ENCODE measurements at regions not wholly inside any gene's neighbourhood (a gene's known extent, or its start where the extent isn't known, plus 50 kb on each side); places are given as distances from the start of the nearest gene placed in this dataset.
"Not testable (repeated sequence)": the region's sequence is repeated elsewhere in the genome, so short reads cannot be mapped to it uniquely, and the experiment has no call there.

GRCh38 chr4:173635395-173635794 lies 105.4 kb upstream of the HAND2 start:
- H3K27ac ChIP-seq: no peak overlapping the region
- no peak for TF ChIP-seq CTCF (IDR thresholded peaks at IDR 0.05)
- no peak for TF ChIP-seq ZFX (IDR thresholded peaks at IDR 0.05; ENCODE audit: borderline replicate concordance)

- TF ChIP-seq CTCF (IDR thresholded peaks at IDR 0.05) (no peak), ZFX (IDR thresholded peaks at IDR 0.05; ENCODE audit: borderline replicate concordance) (no peak)
- no peak overlapping the region for H3K27ac ChIP-seq
Observed at GRCh38 chr4:173626277-173626676, 96.2 kb upstream of the HAND2 start.

GRCh38 chr4:173618648-173619047 lies 88.6 kb upstream of the HAND2 start:
- not testable (repeated sequence) for H3K27ac ChIP-seq

- TF ChIP-seq CTCF (IDR thresholded peaks at IDR 0.05) (no peak), ZFX (IDR thresholded peaks at IDR 0.05; ENCODE audit: borderline replicate concordance) (no peak)
Observed at GRCh38 chr4:173609158-173609557, 79.1 kb upstream of the HAND2 start.

GRCh38 chr4:173608632-173609031 lies 78.6 kb upstream of the HAND2 start:
- H3K27ac ChIP-seq: not testable (repeated sequence)

More at GRCh38 chr4:173609158-173609557, 79.1 kb upstream of the HAND2 start:
- H3K27ac ChIP-seq: no peak overlapping the region

GRCh38 chr4:173591760-173592159 lies 61.7 kb upstream of the HAND2 start:
- TF ChIP-seq ZFX (IDR thresholded peaks at IDR 0.05; ENCODE audit: borderline replicate concordance) (no peak), CTCF (IDR thresholded peaks at IDR 0.05) (no peak)
- no peak overlapping the region for H3K27ac ChIP-seq

GRCh38 chr4:173590697-173591096 lies 60.7 kb upstream of the HAND2 start:
- TF ChIP-seq ZFX (IDR thresholded peaks at IDR 0.05; ENCODE audit: borderline replicate concordance) (no peak), CTCF (IDR thresholded peaks at IDR 0.05) (no peak)

GRCh38 chr4:173585876-173586572 lies 56.0 kb upstream of the HAND2 start:
- TF ChIP-seq CTCF (IDR thresholded peaks at IDR 0.05) (no peak), ZFX (IDR thresholded peaks at IDR 0.05; ENCODE audit: borderline replicate concordance) (no peak)
- no peak overlapping the region for H3K27ac ChIP-seq

More at GRCh38 chr4:173590697-173591096, 60.7 kb upstream of the HAND2 start:
- no peak overlapping the region for H3K27ac ChIP-seq

All from 22Rv1 (cell line).